ENCODE measurements at regions not wholly inside any gene's neighbourhood (a gene's known extent, or its start where the extent isn't known, plus 50 kb on each side); places are given as distances from the start of the nearest gene placed in this dataset.

- TF ChIP-seq CTCF (conservative IDR thresholded peaks at IDR 0.05; ENCODE audit: low read depth in 2 of 2) (no peak), EZH2 (IDR thresholded peaks at IDR 0.05; ENCODE audit: low read depth, unreplicated experiment) (no peak), JUNB (IDR thresholded peaks at IDR 0.05; ENCODE audit: unreplicated experiment) (no peak), POLR2AphosphoS5 (IDR thresholded peaks at IDR 0.05; ENCODE audit: low read depth) (no peak), CREB1 (CRISPR knock-in tag; IDR thresholded peaks at IDR 0.05; ENCODE audit: low read depth) (no peak), EZH2phosphoT487 (IDR thresholded peaks at IDR 0.05; ENCODE audit: unreplicated experiment) (no peak), REST (IDR thresholded peaks at IDR 0.05; ENCODE audit: unreplicated experiment) (no peak), ETS1 (IDR thresholded peaks at IDR 0.05) (no peak)
Measured at GRCh38 chr18:45321520-45321919, 293.8 kb upstream of the SLC14A2 start.
